PC-3 (cell line): ENCODE measurements at regions not wholly inside any gene's neighbourhood (a gene's known extent, or its start where the extent isn't known, plus 50 kb on each side); places are given as distances from the start of the nearest gene placed in this dataset.

Source experiments
- CTCF ChIP-seq: fragments of 300-600 bp; sonication (generic); conservative IDR thresholded peaks from 2 replicates; pipeline ENCODE4 v1.5.1; 2017; ENCODE audit warnings: antibody characterized with exemption, low read depth, mild to moderate bottlenecking, low read length
- EZH2 ChIP-seq: fragments of 300-600 bp; sonication (generic); IDR thresholded peaks from one replicate; pipeline ENCODE4 v1.6.1; 2017; ENCODE audit warnings: antibody characterized with exemption, mild to moderate bottlenecking, low read length; ENCODE audit not compliant: unreplicated experiment
- EZH2phosphoT487 ChIP-seq: fragments of 300-600 bp; sonication (generic); IDR thresholded peaks from 2 replicates; pipeline ENCODE4 v1.6.1; 2018; ENCODE audit warnings: mild to moderate bottlenecking, antibody characterized with exemption, low read length, borderline replicate concordance

- no peak for TF ChIP-seq CTCF
- TF ChIP-seq EZH2phosphoT487: no peak
- no peak for TF ChIP-seq EZH2
Observed at GRCh38 chr6:164167873-164168405, 753.4 kb downstream of the QKI start.
